Heart left ventricle (tissue), 13 donors: ENCODE measurements at regions not wholly inside any gene's neighbourhood (a gene's known extent, or its start where the extent isn't known, plus 50 kb on each side); places are given as distances from the start of the nearest gene placed in this dataset.

Experiments
- CTCF ChIP-seq, 12 donors: fragments of 200-600 bp; sonication (generic) in 4 of 12; IDR thresholded peaks; one replicate each; pipeline versions ENCODE4 v1.5.0 to v1.8.0; 2018 to 2022; ENCODE audit warnings: antibody characterized with exemption in 12 of 12, mild to moderate bottlenecking in 5 of 12
- POLR2A ChIP-seq, 2 donors: fragments of 450-650 bp; IDR thresholded peaks; one replicate each; pipeline ENCODE4 v1.6.1; 2017; ENCODE audit warnings: antibody characterized with exemption in 2 of 2, mild to moderate bottlenecking in 2 of 2, moderate library complexity in 2 of 2
- donor health status: ischemic (EF 13 %, LVEDD 7.1; RV severe dilation, severe dysfunction).
- donor health status: DM: no; HTN: yes; CAD: no.
- donor health status: DM: no; HTN: no; CAD: no.
- donor health status: ischemic (EF 25% LVEDD 6.9; RV normal size, moderate dysfunction).
- donor health status: ischemic (EF 25% LVEDD 5.7; RV mildly dilated, moderate dysfunction).
- donor health status: ischemic (EF 35%, LVEDD 5.7; RV mildly dilated, moderate dysfunction).
- donor health status: nonischemic (EF 11% LVEDD 7.7; RV severe dilation, severe dysfunction).
- donor health status: DM: yes; HTN: yes; CAD: no.
- donor health status: PGD.
- donor health status: ischemic (EF 29% LVEDD 5.4; RV normal size, mild dysfunction).
- donor health status: nonischemic (EF 23%, LVEDD 6.1; RV moderate dilation, normal function).

GRCh38 chr16:55204069-55204468 is 119.9 kb upstream of the IRX6 start:
- TF ChIP-seq CTCF (IDR thresholded peaks at IDR 0.05): no peak
- no peak for TF ChIP-seq POLR2A (IDR thresholded peaks at IDR 0.05)
